H1 (cell line): ENCODE measurements at regions not wholly inside any gene's neighbourhood (a gene's known extent, or its start where the extent isn't known, plus 50 kb on each side); places are given as distances from the start of the nearest gene placed in this dataset.

Experiments
- CTCF ChIA-PET: fragments of 300-600 bp; sonication (Branson Sonifier 250); formaldehyde crosslinking; loops from one replicate; lab custom pipeline; 2021; ENCODE audit not compliant: partially characterized antibody; lab: Charles Lee
- POLR2A ChIA-PET: fragments of 300-600 bp; sonication (Branson Sonifier 250); formaldehyde crosslinking; loops from one replicate; lab custom pipeline; 2021; ENCODE audit warnings: inconsistent platforms; ENCODE audit not compliant: partially characterized antibody; lab: Charles Lee
- DNase-seq, 2 experiments: peaks; one replicate each; pipeline versions ENCODE4 v3.0.0 to v3.0.0-alpha.2; 2010 to 2022; ENCODE audit warnings: low spot score in 2 of 2, low read depth in 1 of 2, mixed read lengths in 1 of 2
- FAIRE-seq: peaks from 2 replicates; lab custom pipeline; 2011; peaks lifted over from hg19 to GRCh38; lab: Jason Lieb, UNC
- H2AFZ ChIP-seq: 2 replicates; pipeline ENCODE4 v1.8.1; 2012; ENCODE audit warnings: low read length, inconsistent platforms
- H2AK5ac ChIP-seq: 2 replicates; pipeline ENCODE4 v1.6.1; 2013; ENCODE audit warnings: low read depth, low read length
- H2BK120ac ChIP-seq: replicated peaks from 2 replicates; pipeline ENCODE3; 2013; ENCODE audit warnings: low read depth, low read length, inconsistent platforms
- H2BK12ac ChIP-seq: 2 replicates; pipeline ENCODE4 v1.6.1; 2013; ENCODE audit warnings: low read depth, low read length
- H2BK15ac ChIP-seq: 2 replicates; pipeline ENCODE4 v1.6.1; 2013; ENCODE audit warnings: low read length
- H2BK20ac ChIP-seq: 2 replicates; pipeline ENCODE4 v1.6.1; 2013; ENCODE audit warnings: low read length
- H2BK5ac ChIP-seq: 2 replicates; pipeline ENCODE4 v1.6.1; 2013; ENCODE audit warnings: low read depth, low read length
- H3K14ac ChIP-seq: 2 replicates; pipeline ENCODE4 v1.6.1; 2013; ENCODE audit warnings: inconsistent platforms; ENCODE audit not compliant: insufficient read length
- H3K18ac ChIP-seq: 2 replicates; pipeline ENCODE4 v1.6.1; 2013; ENCODE audit warnings: low read length; ENCODE audit errors: extremely low read depth
- H3K23ac ChIP-seq: 2 replicates; pipeline ENCODE4 v1.6.1; 2013; ENCODE audit warnings: inconsistent platforms; ENCODE audit not compliant: insufficient read length
- H3K23me2 ChIP-seq: 2 replicates; pipeline ENCODE4 v1.6.1; 2013; ENCODE audit warnings: low read depth, low read length
- H3K27ac ChIP-seq: 2 replicates; pipeline ENCODE4 v1.6.1; 2011; ENCODE audit warnings: low read depth, low read length, inconsistent platforms
- H3K27me3 ChIP-seq, 4 experiments: replicated peaks in 1 of 4; 1 replicate in 1 of 4; 2 replicates in 3 of 4; pipeline versions ENCODE4 v1.6.1 to v1.8.1; 2011 to 2013; ENCODE audit warnings: low read length in 3 of 4, mild to moderate bottlenecking in 3 of 4, inconsistent platforms in 2 of 4, mixed read lengths in 2 of 4, moderate library complexity in 1 of 4; ENCODE audit not compliant: control insufficient read depth in 3 of 4, insufficient read depth in 3 of 4; ENCODE audit errors: extremely low read depth in 1 of 4
- H3K36me3 ChIP-seq, 4 experiments: 2 replicates each; pipeline versions ENCODE4 v1.6.1 to v1.8.1; 2011 to 2013; ENCODE audit warnings: mild to moderate bottlenecking in 4 of 4, low read length in 3 of 4, moderate library complexity in 2 of 4, control low read depth in 1 of 4, inconsistent platforms in 1 of 4; ENCODE audit not compliant: insufficient read depth in 4 of 4, control insufficient read depth in 2 of 4
- H3K4ac ChIP-seq: replicated peaks from 2 replicates; pipeline ENCODE3; 2013; ENCODE audit warnings: low read length, low read depth, mixed read lengths, inconsistent platforms; ENCODE audit not compliant: insufficient read length
- H3K4me1 ChIP-seq, 4 experiments: replicated peaks in 1 of 4; 1 replicate in 1 of 4; 2 replicates in 3 of 4; pipeline versions ENCODE4 v1.6.1 to v1.8.1; 2011 to 2013; ENCODE audit warnings: low read length in 3 of 4, inconsistent platforms in 2 of 4, mixed read lengths in 1 of 4; ENCODE audit not compliant: insufficient read depth in 4 of 4, control insufficient read depth in 3 of 4
- H3K4me2 ChIP-seq, 2 experiments: 2 replicates each; pipeline versions ENCODE4 v1.6.1 to v1.8.1; 2011 to 2013; ENCODE audit warnings: low read depth in 2 of 2, low read length in 2 of 2, control low read depth in 1 of 2, inconsistent platforms in 1 of 2, mild to moderate bottlenecking in 1 of 2; ENCODE audit not compliant: insufficient read depth in 1 of 2
- H3K4me3 ChIP-seq, 4 experiments: fragments of 200-600, 300-600 bp in 1 of 4; sonication (generic), shearing (Covaris generic), sonication (Bioruptor Twin) in 1 of 4; 2 replicates each; pipeline versions ENCODE4 v1.5.1 to v1.8.1; 2011 to 2016; ENCODE audit warnings: low read length in 4 of 4, low read depth in 3 of 4, control low read depth in 2 of 4, inconsistent platforms in 2 of 4, mild to moderate bottlenecking in 2 of 4, mixed read lengths in 1 of 4, moderate library complexity in 1 of 4; ENCODE audit not compliant: insufficient read depth in 2 of 4; ENCODE audit errors: extremely low read depth in 1 of 4
- H3K56ac ChIP-seq: replicated peaks from 2 replicates; pipeline ENCODE3; 2013; ENCODE audit warnings: low read depth, mild to moderate bottlenecking, mixed read lengths, low read length, inconsistent platforms; ENCODE audit not compliant: insufficient read length
- H3K79me1 ChIP-seq: 2 replicates; pipeline ENCODE4 v1.6.1; 2013; ENCODE audit warnings: low read depth, low read length, control low read depth
- H3K79me2 ChIP-seq, 2 experiments: 2 replicates each; pipeline versions ENCODE4 v1.6.1 to v1.8.1; 2012 to 2013; ENCODE audit warnings: low read length in 2 of 2, mild to moderate bottlenecking in 2 of 2, inconsistent platforms in 1 of 2; ENCODE audit not compliant: insufficient read depth in 2 of 2, control insufficient read depth in 1 of 2
- H3K9ac ChIP-seq, 4 experiments: replicated peaks in 1 of 4; 1 replicate in 1 of 4; 2 replicates in 3 of 4; pipeline versions ENCODE4 v1.6.1 to v1.8.1; 2011 to 2013; ENCODE audit warnings: low read depth in 3 of 4, low read length in 3 of 4, control low read depth in 2 of 4, mild to moderate bottlenecking in 2 of 4, moderate library complexity in 2 of 4, inconsistent platforms in 1 of 4; ENCODE audit errors: extremely low read depth in 1 of 4
- H3K9me3 ChIP-seq, 2 experiments: 2 replicates each; pipeline versions ENCODE4 v1.6.1 to v1.8.1; 2012 to 2013; ENCODE audit warnings: mild to moderate bottlenecking in 2 of 2, moderate library complexity in 2 of 2, control low read depth in 1 of 2, inconsistent platforms in 1 of 2, low read depth in 1 of 2, low read length in 1 of 2, mixed read lengths in 1 of 2; ENCODE audit not compliant: insufficient read depth in 2 of 2
- H4K20me1 ChIP-seq, 2 experiments: replicated peaks in 1 of 2; 2 replicates each; pipeline versions ENCODE3 to v1.8.1; 2011 to 2013; ENCODE audit warnings: inconsistent platforms in 2 of 2, low read length in 2 of 2, mild to moderate bottlenecking in 1 of 2; ENCODE audit not compliant: insufficient read depth in 2 of 2, control insufficient read depth in 1 of 2
- H4K5ac ChIP-seq: 2 replicates; pipeline ENCODE4 v1.6.1; 2013; ENCODE audit warnings: low read length, low read depth, mixed read lengths, inconsistent platforms; ENCODE audit not compliant: insufficient read length
- H4K8ac ChIP-seq: 2 replicates; pipeline ENCODE4 v1.8.0; 2013; ENCODE audit warnings: mild to moderate bottlenecking, moderate library complexity, low read length, inconsistent platforms; ENCODE audit not compliant: insufficient read depth; ENCODE audit errors: extremely low read depth
- H4K91ac ChIP-seq: replicated peaks from 2 replicates; pipeline ENCODE3; 2013; ENCODE audit warnings: low read length, mixed read lengths, inconsistent platforms; ENCODE audit not compliant: insufficient read length
- ATF3 ChIP-seq: IDR thresholded peaks from 2 replicates; pipeline ENCODE4 v1.6.1; 2011; ENCODE audit warnings: low read depth, mild to moderate bottlenecking, low read length; ENCODE audit not compliant: insufficient read depth
- SIN3A ChIP-seq, 2 experiments: IDR thresholded peaks in 1 of 2; conservative IDR thresholded peaks in 1 of 2; 2 replicates each; pipeline ENCODE4 v1.6.1; 2011 to 2012; ENCODE audit warnings: low read length in 2 of 2, improper control_type of control experiment in 1 of 2, low read depth in 1 of 2, mild to moderate bottlenecking in 1 of 2
- SRF ChIP-seq: IDR thresholded peaks from 2 replicates; pipeline ENCODE4 v1.6.1; 2011; ENCODE audit warnings: mild to moderate bottlenecking, low read depth, low read length, moderate library complexity
- TCF12 ChIP-seq: IDR thresholded peaks from 2 replicates; pipeline ENCODE4 v1.6.1; 2011; ENCODE audit warnings: low read depth, mild to moderate bottlenecking, low read length
- TEAD4 ChIP-seq: IDR thresholded peaks from 2 replicates; pipeline ENCODE4 v1.6.1; 2012; ENCODE audit warnings: low read depth, low read length, inconsistent platforms, mixed read lengths
- WGBS, 2 experiments: shearing (Covaris generic) in 1 of 2; methylation state at CpG; one replicate each; pipeline versions ENCODE4 v1.1.6 to v1.1.7; 2013 to 2015; ENCODE audit warnings: low lambda C conversion rate in 2 of 2, mixed read lengths in 2 of 2, inconsistent platforms in 1 of 2, low coverage in 1 of 2, missing lambda C conversion rate in 1 of 2; ENCODE audit not compliant: insufficient replicate concordance in 2 of 2, insufficient coverage in 1 of 2, insufficient read length in 1 of 2; ENCODE audit errors: extremely low coverage in 1 of 2, missing lambda C conversion rate in 1 of 2; 5-methylcytosine and 5-hydroxymethylcytosine counted together

GRCh38 chr6:47377971-47378370 lies 68.3 kb upstream of the TNFRSF21 start:
- no peaks in the 10 kb centered on the region for H3K79me2 ChIP-seq
- no peak overlapping the region for H2BK15ac ChIP-seq
- CTCF ChIA-PET: interaction anchor here (0.6 to 1.2 kb wide), 2 partner anchors 26 to 347 kb away, joined by 3 to 4 read pairs; no protein-coding TSS in a partner anchor
- WGBS, 2 experiments: 94% methylated on average over 2 of the region's 2 CpGs; no CpG with 5 or more reads in 1 of the 2 experiments
- H4K20me1 ChIP-seq: no peaks in the 10 kb centered on the region
- H3K27me3 ChIP-seq: no peaks in the 10 kb centered on the region
- H3K4me1 ChIP-seq: no peaks in the 10 kb centered on the region
- H2AFZ ChIP-seq: no peak overlapping the region
- no peak overlapping the region for H3K4me2 ChIP-seq
- H3K4ac ChIP-seq: no peak overlapping the region
- no peak overlapping the region for H4K5ac ChIP-seq
- no peaks in the 10 kb centered on the region for H3K9me3 ChIP-seq
- H3K18ac ChIP-seq: no peak overlapping the region
- H2AK5ac ChIP-seq: no peak overlapping the region
- H3K23me2 ChIP-seq: no peaks in the 10 kb centered on the region
- no peak overlapping the region for H2BK5ac ChIP-seq
- no peak overlapping the region for H3K9ac ChIP-seq
- no peak overlapping the region for H3K14ac ChIP-seq
- no peak overlapping the region for H3K4me3 ChIP-seq
- H3K56ac ChIP-seq: no peak overlapping the region
- no peak overlapping the region for H2BK12ac ChIP-seq
- DNase-seq: no peak
- H3K23ac ChIP-seq: no peak overlapping the region
- H4K8ac ChIP-seq: no peak overlapping the region
- H2BK120ac ChIP-seq: no peak overlapping the region
- POLR2A ChIA-PET: interaction anchor here (0.7 kb wide), 1 partner anchor 12 kb away, joined by 4 read pairs; no protein-coding TSS in a partner anchor
- no peak for FAIRE-seq
- no peak overlapping the region for H2BK20ac ChIP-seq
- no peaks in the 10 kb centered on the region for H3K79me1 ChIP-seq
- no peak overlapping the region for H4K91ac ChIP-seq
- H3K36me3 ChIP-seq: no peaks in the 10 kb centered on the region
- no peak for TF ChIP-seq SRF
- TF ChIP-seq ATF3: no peak
- no peak for TF ChIP-seq TEAD4
- no peak for TF ChIP-seq SIN3A (conservative IDR thresholded peaks at IDR 0.05 in 1 of 2, IDR thresholded peaks at IDR 0.05 in 1 of 2; ENCODE audit: low read depth in 1 of 2, low read length in 2 of 2)
- TF ChIP-seq TCF12: no peak
- no peak overlapping the region for H3K27ac ChIP-seq
